Osteocyte (in vitro differentiated cells): ENCODE measurements at regions not wholly inside any gene's neighbourhood (a gene's known extent, or its start where the extent isn't known, plus 50 kb on each side); places are given as distances from the start of the nearest gene placed in this dataset.

Source experiments
- DNase-seq: peaks from one replicate; pipeline ENCODE4 v3.0.0; 2021; ENCODE audit warnings: mixed read lengths; ENCODE audit not compliant: unreplicated experiment; ENCODE audit errors: extremely low spot score
- H3K27ac Mint-ChIP-seq: one replicate; pipeline ENCODE4 v1.8.0; 2021; ENCODE audit warnings: mild to moderate bottlenecking, mixed read lengths; ENCODE audit not compliant: unreplicated experiment
- H3K27me3 Mint-ChIP-seq: one replicate; pipeline ENCODE4 v1.8.0; 2021; ENCODE audit warnings: mixed read lengths; ENCODE audit not compliant: unreplicated experiment
- H3K36me3 Mint-ChIP-seq: one replicate; pipeline ENCODE4 v1.8.0; 2021; ENCODE audit warnings: mixed read lengths; ENCODE audit not compliant: unreplicated experiment
- H3K4me1 Mint-ChIP-seq: one replicate; pipeline ENCODE4 v1.8.0; 2021; ENCODE audit warnings: mixed read lengths; ENCODE audit not compliant: unreplicated experiment
- H3K4me3 Mint-ChIP-seq: one replicate; pipeline ENCODE4 v1.8.0; 2021; ENCODE audit warnings: mild to moderate bottlenecking, moderate library complexity, mixed read lengths; ENCODE audit not compliant: unreplicated experiment
- H3K9me3 Mint-ChIP-seq: one replicate; pipeline ENCODE4 v1.8.0; 2021; ENCODE audit warnings: mixed read lengths; ENCODE audit not compliant: unreplicated experiment
- TF ChIP-seq, protein P1 (sequence below): fragments of 200-600 bp; sonication (generic); IDR thresholded peaks from 2 replicates; pipeline ENCODE4 v1.5.0; 2021; ENCODE audit warnings: antibody characterized with exemption, mild to moderate bottlenecking, moderate library complexity

DNA sequence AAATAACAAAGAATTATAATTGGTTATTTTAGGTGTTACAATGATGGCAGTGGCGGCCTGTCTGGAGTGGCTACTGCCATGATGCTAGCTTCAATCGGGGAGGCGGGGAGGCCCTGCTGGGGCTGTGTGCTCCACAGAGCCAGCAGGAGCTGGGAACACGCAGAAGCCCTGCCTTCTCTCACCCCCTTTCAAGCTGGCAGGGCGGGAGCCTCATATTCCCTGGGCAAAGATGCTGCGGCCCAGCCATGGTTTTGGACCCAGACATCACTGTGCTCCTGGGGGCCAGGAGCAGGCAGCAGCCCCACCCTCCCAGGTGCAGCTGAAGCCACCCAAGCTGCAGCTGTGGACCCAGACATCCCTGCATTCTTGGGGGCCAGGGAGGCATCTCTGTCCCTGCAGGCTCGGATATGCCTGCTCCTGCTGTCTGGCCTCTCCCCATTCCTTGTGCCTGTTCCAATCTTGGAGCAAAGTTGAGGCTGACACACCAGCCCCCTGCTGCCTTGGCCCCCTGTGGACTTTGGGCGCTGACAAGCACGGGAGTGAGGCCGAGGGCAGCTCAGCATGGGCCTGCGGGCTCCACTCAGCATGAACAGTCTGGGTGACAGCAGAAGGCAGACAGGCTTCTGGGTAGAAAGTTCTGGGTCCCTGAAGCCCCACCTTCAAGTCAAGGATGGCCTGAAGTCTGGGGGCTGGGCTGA is 263.1 kb upstream of the HTR2A start:
- TF ChIP-seq, protein P1, sequence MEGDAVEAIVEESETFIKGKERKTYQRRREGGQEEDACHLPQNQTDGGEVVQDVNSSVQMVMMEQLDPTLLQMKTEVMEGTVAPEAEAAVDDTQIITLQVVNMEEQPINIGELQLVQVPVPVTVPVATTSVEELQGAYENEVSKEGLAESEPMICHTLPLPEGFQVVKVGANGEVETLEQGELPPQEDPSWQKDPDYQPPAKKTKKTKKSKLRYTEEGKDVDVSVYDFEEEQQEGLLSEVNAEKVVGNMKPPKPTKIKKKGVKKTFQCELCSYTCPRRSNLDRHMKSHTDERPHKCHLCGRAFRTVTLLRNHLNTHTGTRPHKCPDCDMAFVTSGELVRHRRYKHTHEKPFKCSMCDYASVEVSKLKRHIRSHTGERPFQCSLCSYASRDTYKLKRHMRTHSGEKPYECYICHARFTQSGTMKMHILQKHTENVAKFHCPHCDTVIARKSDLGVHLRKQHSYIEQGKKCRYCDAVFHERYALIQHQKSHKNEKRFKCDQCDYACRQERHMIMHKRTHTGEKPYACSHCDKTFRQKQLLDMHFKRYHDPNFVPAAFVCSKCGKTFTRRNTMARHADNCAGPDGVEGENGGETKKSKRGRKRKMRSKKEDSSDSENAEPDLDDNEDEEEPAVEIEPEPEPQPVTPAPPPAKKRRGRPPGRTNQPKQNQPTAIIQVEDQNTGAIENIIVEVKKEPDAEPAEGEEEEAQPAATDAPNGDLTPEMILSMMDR: no peak
- no peaks in the 10 kb centered on the region for H3K4me1 Mint-ChIP-seq
- no peak overlapping the region for H3K4me3 Mint-ChIP-seq
- peaks cover 8% of the 10 kb centered on the region for H3K27me3 Mint-ChIP-seq
- no peak for DNase-seq
- no peaks in the 10 kb centered on the region for H3K36me3 Mint-ChIP-seq
- H3K27ac Mint-ChIP-seq: no peak overlapping the region
- peaks cover 3% of the 10 kb centered on the region for H3K9me3 Mint-ChIP-seq

DNA sequence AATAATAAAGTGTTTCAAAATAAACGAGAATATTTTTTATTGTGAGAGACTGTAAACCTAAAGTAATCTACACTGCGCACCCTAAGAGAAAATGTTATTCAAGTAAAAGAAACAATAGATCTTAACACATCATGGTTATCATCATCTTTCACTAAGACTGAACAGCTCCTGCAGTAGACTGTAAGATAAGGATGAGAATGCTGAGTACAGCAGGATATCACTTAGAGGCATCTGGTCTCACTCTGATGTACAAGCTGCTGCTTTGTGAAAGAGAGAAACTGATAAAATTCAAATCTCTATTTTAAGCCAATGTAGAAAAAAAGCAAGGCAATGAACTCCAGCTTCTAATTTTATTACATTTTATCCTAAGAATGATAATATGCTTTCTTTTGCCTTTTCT is 261.7 kb upstream of the HTR2A start:
- H3K36me3 Mint-ChIP-seq: no peaks in the 10 kb centered on the region
- H3K27ac Mint-ChIP-seq: no peak overlapping the region
- H3K9me3 Mint-ChIP-seq: peaks cover 3% of the 10 kb centered on the region
- TF ChIP-seq, protein P1: no peak
- no peaks in the 10 kb centered on the region for H3K4me1 Mint-ChIP-seq
- DNase-seq: no peak
- H3K4me3 Mint-ChIP-seq: no peak overlapping the region
- peaks cover 9% of the 10 kb centered on the region for H3K27me3 Mint-ChIP-seq

DNA sequence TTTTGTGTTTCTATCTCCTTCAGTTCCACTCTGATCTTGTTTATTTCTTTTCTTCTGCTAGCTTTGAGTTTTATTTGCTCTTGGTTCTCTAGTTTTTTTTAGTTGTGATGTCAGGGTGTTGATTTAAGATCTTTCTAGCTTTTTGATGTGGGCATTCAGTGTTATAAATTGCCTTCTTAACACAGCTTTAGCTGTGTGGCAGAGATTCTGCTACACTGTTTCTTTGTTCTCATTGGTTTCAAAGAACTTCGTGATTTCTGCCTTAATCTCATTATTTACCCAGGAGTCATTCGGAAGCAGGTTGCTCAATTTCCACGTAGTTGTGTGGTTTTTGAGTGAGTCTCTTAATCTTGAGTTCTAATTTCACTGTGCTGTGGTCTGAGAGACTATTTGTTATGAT is 251.7 kb upstream of the HTR2A start:
- no peak for DNase-seq
- Mint-ChIP-seq H3K36me3 (no peaks in the 10 kb centered on the region), H3K4me1 (no peaks in the 10 kb centered on the region), H3K4me3 (no peak overlapping the region), H3K9me3 (no peaks in the 10 kb centered on the region), H3K27ac (no peak overlapping the region), H3K27me3 (peaks cover 38% of the 10 kb centered on the region)
- TF ChIP-seq, protein P1: no peak

DNA sequence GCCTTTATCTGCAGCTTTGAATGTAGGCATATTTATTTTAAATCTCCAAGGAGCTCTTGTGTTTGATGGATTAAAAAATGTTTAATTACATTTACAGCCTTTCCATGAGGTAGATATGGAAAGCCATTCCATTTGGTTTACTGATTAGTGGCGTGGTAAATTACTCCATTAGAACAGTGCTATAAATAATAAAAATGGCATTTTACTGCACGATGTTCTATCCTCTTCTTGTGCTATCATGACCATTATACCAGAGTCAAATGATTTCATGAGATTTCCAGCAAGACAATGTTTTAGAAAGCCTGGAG is 250.9 kb upstream of the HTR2A start:
- DNase-seq: no peak
- Mint-ChIP-seq H3K27me3 (peaks cover 38% of the 10 kb centered on the region), H3K4me1 (no peaks in the 10 kb centered on the region), H3K36me3 (no peaks in the 10 kb centered on the region), H3K9me3 (no peaks in the 10 kb centered on the region), H3K4me3 (no peak overlapping the region), H3K27ac (no peak overlapping the region)
- TF ChIP-seq, protein P1: no peak

DNA sequence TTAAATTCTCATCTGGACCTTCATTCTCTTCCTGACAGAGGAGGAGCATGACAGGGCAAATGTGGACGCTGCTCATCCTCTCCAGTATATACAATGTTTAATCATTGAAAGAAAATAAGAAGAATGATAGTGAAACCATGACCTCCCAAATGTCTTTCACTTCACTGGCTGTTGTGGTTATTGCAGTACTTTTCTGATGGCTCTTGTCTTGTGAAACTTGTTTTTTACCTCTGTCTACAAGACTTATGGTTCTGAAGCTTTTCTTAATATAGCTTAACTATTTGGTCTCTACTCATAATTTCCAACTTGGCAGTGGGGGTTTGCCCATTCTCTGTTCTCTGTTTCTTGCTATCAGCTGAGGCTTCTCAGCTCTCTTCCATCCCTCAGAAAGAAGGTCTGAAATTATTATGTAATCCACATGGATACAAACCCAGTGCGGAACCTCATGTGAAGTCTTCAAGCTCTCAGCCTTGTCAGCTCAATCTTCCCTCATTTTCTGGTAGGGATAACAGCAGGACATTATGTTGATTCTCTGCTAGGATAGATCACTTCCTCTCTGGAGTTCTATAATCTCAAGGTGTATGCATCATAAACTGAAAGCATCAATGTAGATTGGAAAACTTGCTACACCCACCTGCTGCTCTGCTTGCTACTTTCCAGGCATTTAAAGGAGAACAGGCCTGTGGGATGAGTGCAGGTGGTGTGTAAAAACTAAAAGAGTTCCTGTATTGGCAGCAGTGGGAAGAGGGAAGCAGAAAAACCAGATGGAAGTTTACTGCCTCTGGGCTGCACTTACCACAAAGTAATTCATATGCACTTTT is 250.3 kb upstream of the HTR2A start:
- no peak overlapping the region for H3K27ac Mint-ChIP-seq
- no peak overlapping the region for H3K4me3 Mint-ChIP-seq
- H3K27me3 Mint-ChIP-seq: peaks cover 34% of the 10 kb centered on the region
- no peaks in the 10 kb centered on the region for H3K9me3 Mint-ChIP-seq
- H3K36me3 Mint-ChIP-seq: no peaks in the 10 kb centered on the region
- TF ChIP-seq, protein P1: no peak
- H3K4me1 Mint-ChIP-seq: no peaks in the 10 kb centered on the region
- no peak for DNase-seq
